B cell (primary cell): ENCODE measurements at regions not wholly inside any gene's neighbourhood (a gene's known extent, or its start where the extent isn't known, plus 50 kb on each side); places are given as distances from the start of the nearest gene placed in this dataset.
"Not testable (repeated sequence)": the region's sequence is repeated elsewhere in the genome, so short reads cannot be mapped to it uniquely, and the experiment has no call there.

Experiments
- EZH2 ChIP-seq: IDR thresholded peaks from 2 replicates; pipeline ENCODE4 v1.6.1; 2012; ENCODE audit warnings: borderline replicate concordance, low read depth, mild to moderate bottlenecking, moderate library complexity, low read length; ENCODE audit not compliant: insufficient read depth, poor library complexity, severe bottlenecking
- TF ChIP-seq, protein P1 (sequence below): fragments of 200-600 bp; IDR thresholded peaks from one replicate; pipeline ENCODE4 v1.8.0; 2022; ENCODE audit warnings: antibody characterized with exemption, mild to moderate bottlenecking

DNA sequence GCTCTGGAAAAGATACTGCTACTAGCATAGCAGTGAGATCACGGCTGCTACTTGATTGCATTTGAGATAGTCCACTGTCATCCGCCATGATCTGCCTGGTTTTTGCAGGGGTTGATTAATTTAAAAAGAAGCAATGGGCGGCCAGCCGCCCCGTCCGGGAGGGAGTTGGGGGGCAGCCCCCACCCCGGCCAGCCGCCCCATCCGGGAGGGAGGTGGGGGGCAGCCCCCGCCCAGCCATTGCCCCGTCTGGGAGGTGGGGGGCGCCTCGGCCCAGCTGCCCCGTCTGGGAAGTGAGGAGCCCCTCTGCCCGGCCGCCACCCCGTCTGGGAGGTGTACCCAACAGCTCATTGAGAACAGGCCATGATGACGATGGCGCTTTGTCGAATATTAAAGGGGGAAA lies 81.3 kb upstream of the CMKLR1 start:
- TF ChIP-seq, protein P1, sequence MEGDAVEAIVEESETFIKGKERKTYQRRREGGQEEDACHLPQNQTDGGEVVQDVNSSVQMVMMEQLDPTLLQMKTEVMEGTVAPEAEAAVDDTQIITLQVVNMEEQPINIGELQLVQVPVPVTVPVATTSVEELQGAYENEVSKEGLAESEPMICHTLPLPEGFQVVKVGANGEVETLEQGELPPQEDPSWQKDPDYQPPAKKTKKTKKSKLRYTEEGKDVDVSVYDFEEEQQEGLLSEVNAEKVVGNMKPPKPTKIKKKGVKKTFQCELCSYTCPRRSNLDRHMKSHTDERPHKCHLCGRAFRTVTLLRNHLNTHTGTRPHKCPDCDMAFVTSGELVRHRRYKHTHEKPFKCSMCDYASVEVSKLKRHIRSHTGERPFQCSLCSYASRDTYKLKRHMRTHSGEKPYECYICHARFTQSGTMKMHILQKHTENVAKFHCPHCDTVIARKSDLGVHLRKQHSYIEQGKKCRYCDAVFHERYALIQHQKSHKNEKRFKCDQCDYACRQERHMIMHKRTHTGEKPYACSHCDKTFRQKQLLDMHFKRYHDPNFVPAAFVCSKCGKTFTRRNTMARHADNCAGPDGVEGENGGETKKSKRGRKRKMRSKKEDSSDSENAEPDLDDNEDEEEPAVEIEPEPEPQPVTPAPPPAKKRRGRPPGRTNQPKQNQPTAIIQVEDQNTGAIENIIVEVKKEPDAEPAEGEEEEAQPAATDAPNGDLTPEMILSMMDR = not testable (repeated sequence)
- not testable (repeated sequence) for TF ChIP-seq EZH2
